Chondrocyte (in vitro differentiated cells): ENCODE measurements at regions not wholly inside any gene's neighbourhood (a gene's known extent, or its start where the extent isn't known, plus 50 kb on each side); places are given as distances from the start of the nearest gene placed in this dataset.
A peak's percentile ranks its signal among the peaks of the same experiment; 100 is the strongest.

ENCODE experiments used
- DNase-seq: peaks from one replicate; pipeline ENCODE4 v3.0.0; 2021; ENCODE audit warnings: mixed read lengths, low spot score
- H3K27ac Mint-ChIP-seq: one replicate; pipeline ENCODE4 v1.8.0; 2021; ENCODE audit warnings: mild to moderate bottlenecking, moderate library complexity, mixed read lengths; ENCODE audit not compliant: unreplicated experiment
- H3K27me3 Mint-ChIP-seq: 2 replicates; pipeline ENCODE4 v1.8.0; 2021; ENCODE audit warnings: low read depth, mixed read lengths
- H3K36me3 Mint-ChIP-seq: 2 replicates; pipeline ENCODE4 v1.8.0; 2021; ENCODE audit warnings: low read depth, mixed read lengths
- H3K4me1 Mint-ChIP-seq: 2 replicates; pipeline ENCODE4 v1.8.0; 2021; ENCODE audit warnings: low read depth, mild to moderate bottlenecking, mixed read lengths
- H3K4me3 Mint-ChIP-seq: one replicate; pipeline ENCODE4 v1.8.0; 2021; ENCODE audit warnings: mild to moderate bottlenecking, moderate library complexity, mixed read lengths; ENCODE audit not compliant: unreplicated experiment
- H3K9me3 Mint-ChIP-seq: 2 replicates; pipeline ENCODE4 v1.8.0; 2021; ENCODE audit warnings: low read depth, mixed read lengths
- CTCF ChIP-seq: fragments of 200-600 bp; sonication (generic); IDR thresholded peaks from 2 replicates; pipeline ENCODE4 v1.5.0; 2021; ENCODE audit warnings: antibody characterized with exemption, mild to moderate bottlenecking, moderate library complexity

DNA sequence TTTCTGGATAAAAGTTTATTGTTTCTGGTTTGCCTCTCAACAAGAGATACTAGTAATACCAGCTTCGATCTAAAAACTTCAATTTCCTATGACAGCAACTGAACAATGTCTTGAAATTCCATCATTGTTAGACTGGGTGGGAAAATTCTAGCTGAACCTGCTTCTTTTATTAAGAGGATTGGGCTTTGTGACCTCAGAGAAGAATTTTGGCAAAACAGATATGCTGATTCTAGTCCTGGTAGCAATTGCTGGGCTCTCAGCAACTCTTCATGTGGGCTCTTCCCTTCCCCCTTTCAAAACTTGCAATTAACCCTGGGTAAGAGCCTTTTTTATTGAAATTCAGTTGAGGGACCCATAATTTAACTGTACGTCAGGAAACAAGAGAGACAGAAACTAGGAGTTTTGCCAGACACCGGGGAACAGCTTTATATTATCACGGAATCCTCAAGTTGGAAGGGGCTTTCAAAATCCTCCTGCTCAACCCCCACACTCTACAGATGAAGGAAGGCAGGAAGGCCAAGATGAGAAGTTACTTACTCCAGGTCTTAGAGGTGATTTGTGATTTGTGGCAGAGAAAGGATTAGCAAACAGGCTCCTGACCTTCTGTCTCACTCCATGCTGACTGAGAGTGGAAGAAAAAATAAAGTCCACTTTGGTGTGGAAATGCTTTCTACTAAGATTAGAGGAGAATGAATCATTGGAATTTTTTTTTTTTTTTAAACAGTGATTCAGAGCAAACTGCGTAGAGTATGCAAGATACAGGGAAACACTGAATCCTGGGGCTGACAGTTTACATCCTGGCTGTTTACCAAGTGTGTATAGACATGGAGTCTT, 239.0 kb upstream of the ATP2B1 start:
- no peak for TF ChIP-seq CTCF
- DNase-seq, result no peak
- H3K4me3 Mint-ChIP-seq, result peak overlapping the region; percentile 11
- H3K4me1 Mint-ChIP-seq, result peaks cover 66% of the 10 kb centered on the region
- H3K27ac Mint-ChIP-seq, result peak overlapping the region; percentile 82
- no peaks in the 10 kb centered on the region for H3K9me3 Mint-ChIP-seq
- H3K27me3 Mint-ChIP-seq, result no peaks in the 10 kb centered on the region
- no peaks in the 10 kb centered on the region for H3K36me3 Mint-ChIP-seq

DNA sequence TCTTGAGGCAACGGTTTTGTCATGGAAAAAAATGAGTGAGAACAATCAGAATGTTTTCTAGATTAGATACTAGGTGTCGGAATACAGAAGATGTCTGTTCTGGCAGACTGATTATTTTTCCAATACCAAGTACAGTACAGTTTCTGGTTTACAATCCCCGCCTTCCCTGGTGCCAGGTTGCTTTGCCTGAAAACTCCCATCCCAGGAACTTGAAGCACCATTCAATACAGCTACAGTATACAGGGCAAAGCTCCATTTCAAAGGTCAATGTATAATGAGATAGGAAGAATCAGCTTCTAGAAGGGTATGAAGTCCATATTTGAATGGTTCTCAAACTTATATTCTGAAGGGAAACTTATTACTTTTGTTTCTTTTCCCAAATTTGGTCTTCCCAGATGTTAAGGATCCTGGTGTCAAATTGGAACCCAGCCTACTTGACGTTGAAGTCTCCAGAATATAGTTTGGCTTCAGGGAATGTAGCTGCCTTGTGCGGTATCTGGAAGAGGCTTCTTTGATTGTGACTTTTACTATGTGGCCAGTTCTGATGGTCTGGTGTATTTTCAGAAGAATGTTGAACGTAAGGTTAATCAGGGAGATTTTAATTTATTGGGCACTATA, 238.0 kb upstream of the ATP2B1 start:
- DNase-seq, result no peak
- TF ChIP-seq CTCF, result no peak
- no peaks in the 10 kb centered on the region for H3K36me3 Mint-ChIP-seq
- H3K9me3 Mint-ChIP-seq, result no peaks in the 10 kb centered on the region
- H3K4me3 Mint-ChIP-seq, result no peak overlapping the region
- peaks cover 64% of the 10 kb centered on the region for H3K4me1 Mint-ChIP-seq
- H3K27ac Mint-ChIP-seq, result no peak overlapping the region
- H3K27me3 Mint-ChIP-seq, result no peaks in the 10 kb centered on the region

GRCh38 chr12:89945123-89945522, 236.5 kb upstream of the ATP2B1 start:
- no peaks in the 10 kb centered on the region for H3K9me3 Mint-ChIP-seq
- peaks cover 54% of the 10 kb centered on the region for H3K4me1 Mint-ChIP-seq
- no peak overlapping the region for H3K27ac Mint-ChIP-seq
- no peak for DNase-seq
- H3K36me3 Mint-ChIP-seq, result no peaks in the 10 kb centered on the region
- no peak for TF ChIP-seq CTCF
- no peak overlapping the region for H3K4me3 Mint-ChIP-seq
- H3K27me3 Mint-ChIP-seq, result no peaks in the 10 kb centered on the region

DNA sequence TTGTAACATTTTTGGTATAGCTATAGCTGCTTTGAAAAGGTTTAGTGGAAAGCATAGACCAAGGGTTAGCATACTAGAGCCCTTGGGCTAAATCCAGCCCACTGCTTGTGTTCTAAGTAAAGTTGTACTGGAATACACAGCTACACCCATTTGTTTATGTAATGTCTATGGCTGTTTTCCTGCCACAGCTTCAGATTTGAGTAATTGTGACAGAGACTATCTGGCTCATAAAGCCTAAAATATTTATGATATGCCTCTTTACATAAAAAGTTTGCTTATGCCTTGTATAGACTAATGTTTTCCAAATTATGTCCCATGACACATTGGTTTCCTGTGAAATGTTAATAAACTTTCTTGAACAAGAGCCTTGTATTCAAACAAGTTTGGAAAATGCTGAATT, 234.8 kb upstream of the ATP2B1 start:
- Mint-ChIP-seq H3K27ac (no peak overlapping the region), H3K27me3 (no peaks in the 10 kb centered on the region), H3K4me1 (peaks cover 38% of the 10 kb centered on the region), H3K4me3 (no peak overlapping the region), H3K9me3 (no peaks in the 10 kb centered on the region), H3K36me3 (no peaks in the 10 kb centered on the region)
- DNase-seq, result no peak
- no peak for TF ChIP-seq CTCF

DNA sequence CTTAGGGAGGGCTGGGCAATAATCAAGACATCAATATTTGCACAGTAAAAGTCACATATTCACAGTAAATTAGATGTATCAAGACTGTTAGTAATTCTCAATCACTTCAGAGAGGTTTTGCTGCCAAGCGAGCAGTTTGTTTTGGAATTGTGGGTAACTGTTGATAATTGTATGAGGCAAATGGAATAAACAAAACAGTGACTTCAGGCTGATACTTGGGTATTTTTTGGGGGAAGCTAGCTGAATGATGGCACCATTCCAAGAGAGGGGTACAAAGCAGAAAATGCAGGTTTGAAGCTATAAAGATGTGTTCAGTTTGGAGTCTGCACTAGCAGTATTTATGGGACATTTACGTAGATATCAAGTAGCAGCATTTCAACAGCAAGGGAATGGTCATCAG, 232.8 kb upstream of the ATP2B1 start:
- Mint-ChIP-seq H3K27ac (no peak overlapping the region), H3K9me3 (no peaks in the 10 kb centered on the region), H3K4me3 (no peak overlapping the region), H3K36me3 (no peaks in the 10 kb centered on the region), H3K4me1 (peaks cover 24% of the 10 kb centered on the region), H3K27me3 (no peaks in the 10 kb centered on the region)
- no peak for TF ChIP-seq CTCF
- no peak for DNase-seq
